CD8-positive, alpha-beta memory T cell (primary cell): ENCODE measurements at regions not wholly inside any gene's neighbourhood (a gene's known extent, or its start where the extent isn't known, plus 50 kb on each side); places are given as distances from the start of the nearest gene placed in this dataset.
"Not testable (repeated sequence)": the region's sequence is repeated elsewhere in the genome, so short reads cannot be mapped to it uniquely, and the experiment has no call there.

Experiments used
- CTCF ChIA-PET: fragments of 350-600 bp; sonication (Branson Sonifier 250); formaldehyde crosslinking; loops from one replicate; lab custom pipeline; 2021; ENCODE audit warnings: antibody characterized with exemption; lab: Charles Lee
- POLR2A ChIA-PET: fragments of 350-600 bp; sonication (Branson Sonifier 250); formaldehyde crosslinking; loops from one replicate; lab custom pipeline; 2021; ENCODE audit warnings: antibody characterized with exemption; lab: Charles Lee
- DNase-seq, 5 donors: peaks; one replicate each; pipeline versions ENCODE4 v3.0.0 to v3.0.0-alpha.2; 2020 to 2022; ENCODE audit warnings: mixed read lengths in 1 of 5
- H3K27ac ChIP-seq: one replicate; pipeline ENCODE4 v1.7.0; 2013; ENCODE audit warnings: low read depth, mild to moderate bottlenecking, low read length, moderate library complexity
- H3K27me3 ChIP-seq: 2 replicates; pipeline ENCODE4 v1.7.0; 2013; ENCODE audit warnings: low read length, mild to moderate bottlenecking; ENCODE audit not compliant: insufficient read depth, poor library complexity, severe bottlenecking
- H3K36me3 ChIP-seq: 2 replicates; pipeline ENCODE4 v1.7.0; 2013; ENCODE audit warnings: mild to moderate bottlenecking, low read length, moderate library complexity; ENCODE audit not compliant: insufficient read depth
- H3K4me1 ChIP-seq: 2 replicates; pipeline ENCODE4 v1.7.0; 2013; ENCODE audit warnings: mild to moderate bottlenecking, low read length, moderate library complexity; ENCODE audit not compliant: insufficient read depth
- H3K4me3 ChIP-seq: 2 replicates; pipeline ENCODE4 v1.7.0; 2013; ENCODE audit warnings: mild to moderate bottlenecking, low read length
- H3K9me3 ChIP-seq: 2 replicates; pipeline ENCODE4 v1.7.0; 2013; ENCODE audit warnings: mild to moderate bottlenecking, low read length
- H3K27ac Mint-ChIP-seq, 8 donors: one replicate each; pipeline ENCODE4 v1.8.0; 2020 to 2021; ENCODE audit warnings: mixed read lengths in 8 of 8, mild to moderate bottlenecking in 6 of 8, inconsistent platforms in 3 of 8, moderate library complexity in 3 of 8
- H3K27me3 Mint-ChIP-seq, 2 donors: one replicate each; pipeline ENCODE4 v1.8.0; 2020 to 2021; ENCODE audit warnings: mixed read lengths in 2 of 2, mild to moderate bottlenecking in 1 of 2, moderate library complexity in 1 of 2
- H3K36me3 Mint-ChIP-seq, 3 donors: one replicate each; pipeline ENCODE4 v1.8.0; 2020 to 2021; ENCODE audit warnings: mixed read lengths in 3 of 3, inconsistent platforms in 1 of 3, mild to moderate bottlenecking in 1 of 3
- H3K4me1 Mint-ChIP-seq, 3 donors: one replicate each; pipeline ENCODE4 v1.8.0; 2020 to 2021; ENCODE audit warnings: mixed read lengths in 3 of 3, inconsistent platforms in 1 of 3, mild to moderate bottlenecking in 1 of 3
- H3K4me3 Mint-ChIP-seq, 7 donors: one replicate each; pipeline ENCODE4 v1.8.0; 2020 to 2021; ENCODE audit warnings: mixed read lengths in 7 of 7, mild to moderate bottlenecking in 6 of 7, moderate library complexity in 4 of 7, inconsistent platforms in 2 of 7
- H3K9me3 Mint-ChIP-seq, 5 donors: one replicate each; pipeline ENCODE4 v1.8.0; 2020 to 2022; ENCODE audit warnings: mixed read lengths in 5 of 5, mild to moderate bottlenecking in 3 of 5, moderate library complexity in 2 of 5, inconsistent platforms in 1 of 5

GRCh38 chr2:131801210-131801744, 273.6 kb downstream of the CCDC74A start:
- Mint-ChIP-seq H3K27ac (no peak overlapping the region), H3K36me3 (no peaks in the 10 kb centered on the region), H3K4me1 (peaks cover 4 to 10% (median 8%) of the 10 kb centered on the region in 3 donors), H3K9me3 (no peaks in the 10 kb centered on the region), H3K4me3 (peak overlapping the region in 2 of 7 donors; percentile 12 to 65), H3K27me3 (peaks cover 2 to 14% of the 10 kb centered on the region in 2 donors)
- POLR2A ChIA-PET, result no interaction called here
- CTCF ChIA-PET, result interaction anchor here (0.6 to 2.7 kb wide), 8 partner anchors 12 to 759 kb away, joined by 3 to 19 read pairs (median 3); no protein-coding TSS in a partner anchor
- H3K36me3 ChIP-seq, result no peaks in the 10 kb centered on the region
- no peak overlapping the region for H3K4me3 ChIP-seq
- H3K9me3 ChIP-seq, result no peaks in the 10 kb centered on the region
- H3K27ac ChIP-seq, result no peak overlapping the region
- H3K27me3 ChIP-seq, result no peaks in the 10 kb centered on the region
- DNase-seq, result no peak
- H3K4me1 ChIP-seq, result no peaks in the 10 kb centered on the region

GRCh38 chr2:131801745-131802350, 274.2 kb downstream of the CCDC74A start:
- H3K4me3 Mint-ChIP-seq, result peak overlapping the region; percentile 8 to 85 (median 79)
- H3K9me3 ChIP-seq, H3K27me3 ChIP-seq, H3K36me3 ChIP-seq, H3K36me3 Mint-ChIP-seq, POLR2A ChIA-PET, H3K9me3 Mint-ChIP-seq, H3K4me1 ChIP-seq, H3K27ac ChIP-seq: not testable (repeated sequence)
- H3K27ac Mint-ChIP-seq, result peak overlapping the region in 2 of 8 donors; percentile 3 to 38
- peaks cover 2 to 15% of the 10 kb centered on the region in 2 donors for H3K27me3 Mint-ChIP-seq
- peak overlapping the region; percentile 39 for H3K4me3 ChIP-seq
- peaks cover 4 to 10% (median 8%) of the 10 kb centered on the region in 3 donors for H3K4me1 Mint-ChIP-seq
- peak; percentile 61 to 77 (median 73) for DNase-seq
- CTCF ChIA-PET, result interaction anchor here (0.6 to 2.7 kb wide), 9 partner anchors 12 to 760 kb away, joined by 3 to 19 read pairs (median 3); no protein-coding TSS in a partner anchor

GRCh38 chr2:131802351-131802836, 274.7 kb downstream of the CCDC74A start:
- H3K36me3 ChIP-seq, H3K27me3 ChIP-seq, H3K9me3 ChIP-seq, H3K27ac ChIP-seq, POLR2A ChIA-PET, H3K36me3 Mint-ChIP-seq, H3K4me1 ChIP-seq, H3K9me3 Mint-ChIP-seq: not testable (repeated sequence)
- peak overlapping the region; percentile 8 to 85 (median 79) for H3K4me3 Mint-ChIP-seq
- H3K27me3 Mint-ChIP-seq, result peaks cover 2 to 18% of the 10 kb centered on the region in 2 donors
- peak; percentile 6 to 57 (median 37) for DNase-seq
- peak overlapping the region in 1 of 8 donors; percentile 3 for H3K27ac Mint-ChIP-seq
- H3K4me1 Mint-ChIP-seq, result peaks cover 4 to 10% (median 8%) of the 10 kb centered on the region in 3 donors
- CTCF ChIA-PET, result interaction anchor here (0.6 to 2.7 kb wide), 9 partner anchors 13 to 1076 kb away, joined by 3 to 19 read pairs (median 3); no protein-coding TSS in a partner anchor
- H3K4me3 ChIP-seq, result peak overlapping the region; percentile 39

- H3K27ac Mint-ChIP-seq, CTCF ChIA-PET, H3K9me3 Mint-ChIP-seq, H3K27ac ChIP-seq, H3K9me3 ChIP-seq, H3K36me3 Mint-ChIP-seq, DNase-seq, H3K4me3 ChIP-seq, H3K36me3 ChIP-seq, H3K27me3 ChIP-seq, POLR2A ChIA-PET, H3K4me1 ChIP-seq: not testable (repeated sequence)
- H3K27me3 Mint-ChIP-seq, result peaks cover 5 to 23% of the 10 kb centered on the region in 2 donors
- H3K4me3 Mint-ChIP-seq, result peak overlapping the region in 1 of 7 donors; percentile 70
- peaks cover 4 to 10% (median 8%) of the 10 kb centered on the region in 3 donors for H3K4me1 Mint-ChIP-seq
Measured at GRCh38 chr2:131803237-131803636, 275.5 kb downstream of the CCDC74A start.

- H3K4me1 ChIP-seq, H3K4me3 ChIP-seq, CTCF ChIA-PET, H3K9me3 ChIP-seq, H3K4me3 Mint-ChIP-seq, H3K36me3 Mint-ChIP-seq, POLR2A ChIA-PET, H3K27ac Mint-ChIP-seq, H3K27ac ChIP-seq, H3K9me3 Mint-ChIP-seq, DNase-seq, H3K27me3 ChIP-seq, H3K4me1 Mint-ChIP-seq, H3K27me3 Mint-ChIP-seq, H3K36me3 ChIP-seq: not testable (repeated sequence)
Measured at GRCh38 chr2:131812605-131813004, 284.9 kb downstream of the CCDC74A start.

- H3K4me3 ChIP-seq, POLR2A ChIA-PET, H3K4me3 Mint-ChIP-seq, H3K27ac ChIP-seq, H3K9me3 ChIP-seq, H3K9me3 Mint-ChIP-seq, H3K36me3 Mint-ChIP-seq, H3K27me3 ChIP-seq, H3K27ac Mint-ChIP-seq, DNase-seq, CTCF ChIA-PET, H3K4me1 ChIP-seq, H3K27me3 Mint-ChIP-seq, H3K4me1 Mint-ChIP-seq, H3K36me3 ChIP-seq: not testable (repeated sequence)
Measured at GRCh38 chr2:131813378-131813777, 285.7 kb downstream of the CCDC74A start.

- H3K4me1 Mint-ChIP-seq, H3K4me3 Mint-ChIP-seq, H3K27me3 Mint-ChIP-seq, H3K36me3 ChIP-seq, H3K27ac ChIP-seq, H3K36me3 Mint-ChIP-seq, DNase-seq, POLR2A ChIA-PET, H3K27me3 ChIP-seq, CTCF ChIA-PET, H3K4me1 ChIP-seq, H3K9me3 ChIP-seq, H3K4me3 ChIP-seq, H3K27ac Mint-ChIP-seq, H3K9me3 Mint-ChIP-seq: not testable (repeated sequence)
Measured at GRCh38 chr2:131818267-131818973, 290.7 kb downstream of the CCDC74A start.

- H3K4me3 Mint-ChIP-seq, H3K9me3 Mint-ChIP-seq: not testable (repeated sequence)
- CTCF ChIA-PET, result interaction anchor here (1.5 kb wide), 1 partner anchor 21 kb away, joined by 3 read pairs; no protein-coding TSS in a partner anchor
Measured at GRCh38 chr2:131822237-131822721, 294.6 kb downstream of the CCDC74A start.

More at GRCh38 chr2:131822237-131822721, 294.6 kb downstream of the CCDC74A start:
- DNase-seq, H3K9me3 ChIP-seq, H3K27me3 Mint-ChIP-seq, H3K27ac Mint-ChIP-seq, H3K36me3 ChIP-seq, H3K27ac ChIP-seq, H3K4me1 Mint-ChIP-seq, H3K27me3 ChIP-seq, H3K36me3 Mint-ChIP-seq, H3K4me1 ChIP-seq, H3K4me3 ChIP-seq, POLR2A ChIA-PET: not testable (repeated sequence)
